ENCODE measurements at regions not wholly inside any gene's neighbourhood (a gene's known extent, or its start where the extent isn't known, plus 50 kb on each side); places are given as distances from the start of the nearest gene placed in this dataset.

DNA sequence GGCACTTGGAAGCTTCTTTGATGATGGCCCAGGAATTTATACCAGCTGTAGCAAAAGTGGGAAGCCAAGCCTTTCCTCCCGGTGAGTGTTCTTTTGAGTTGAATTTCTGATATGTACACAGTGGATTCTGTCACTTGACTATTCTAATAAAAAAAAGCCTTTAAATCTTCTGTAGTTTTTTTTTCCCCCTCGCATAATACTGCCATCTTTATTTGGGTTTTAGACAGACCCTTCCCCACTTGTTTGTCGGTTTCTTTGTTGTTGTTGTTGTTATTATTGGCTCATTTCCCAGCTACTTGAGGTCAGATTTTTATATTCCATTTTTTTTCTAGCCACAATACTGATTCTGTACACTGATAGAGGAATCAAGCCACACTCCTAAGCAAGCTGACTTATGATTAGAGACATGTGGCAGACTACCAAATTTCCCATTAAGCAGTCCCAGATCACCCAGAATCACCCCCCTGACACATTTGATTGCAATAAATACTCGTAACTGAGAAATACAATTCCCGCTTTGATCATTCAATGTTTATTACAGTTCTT is 122.4 kb upstream of the IL12A start:
- intact Hi-C loops (cut with DNase I), result no loop called here
- H3K9ac ChIP-seq (ENCODE audit: low read depth in 2 of 2, low read length in 2 of 2), result no peak overlapping the region
- TF ChIP-seq, protein P1, sequence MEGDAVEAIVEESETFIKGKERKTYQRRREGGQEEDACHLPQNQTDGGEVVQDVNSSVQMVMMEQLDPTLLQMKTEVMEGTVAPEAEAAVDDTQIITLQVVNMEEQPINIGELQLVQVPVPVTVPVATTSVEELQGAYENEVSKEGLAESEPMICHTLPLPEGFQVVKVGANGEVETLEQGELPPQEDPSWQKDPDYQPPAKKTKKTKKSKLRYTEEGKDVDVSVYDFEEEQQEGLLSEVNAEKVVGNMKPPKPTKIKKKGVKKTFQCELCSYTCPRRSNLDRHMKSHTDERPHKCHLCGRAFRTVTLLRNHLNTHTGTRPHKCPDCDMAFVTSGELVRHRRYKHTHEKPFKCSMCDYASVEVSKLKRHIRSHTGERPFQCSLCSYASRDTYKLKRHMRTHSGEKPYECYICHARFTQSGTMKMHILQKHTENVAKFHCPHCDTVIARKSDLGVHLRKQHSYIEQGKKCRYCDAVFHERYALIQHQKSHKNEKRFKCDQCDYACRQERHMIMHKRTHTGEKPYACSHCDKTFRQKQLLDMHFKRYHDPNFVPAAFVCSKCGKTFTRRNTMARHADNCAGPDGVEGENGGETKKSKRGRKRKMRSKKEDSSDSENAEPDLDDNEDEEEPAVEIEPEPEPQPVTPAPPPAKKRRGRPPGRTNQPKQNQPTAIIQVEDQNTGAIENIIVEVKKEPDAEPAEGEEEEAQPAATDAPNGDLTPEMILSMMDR (IDR thresholded peaks at IDR 0.05), result no peak
- H3K4me3 ChIP-seq, result no peak overlapping the region
- H3K36me3 ChIP-seq, result no peaks in the 10 kb centered on the region
- H3K27ac ChIP-seq, result no peak overlapping the region
- no peaks in the 10 kb centered on the region for H3K9me3 ChIP-seq
- DNase-seq, result no peak
- no peaks in the 10 kb centered on the region for H3K4me1 ChIP-seq
- no peaks in the 10 kb centered on the region for H3K27me3 ChIP-seq

DNA sequence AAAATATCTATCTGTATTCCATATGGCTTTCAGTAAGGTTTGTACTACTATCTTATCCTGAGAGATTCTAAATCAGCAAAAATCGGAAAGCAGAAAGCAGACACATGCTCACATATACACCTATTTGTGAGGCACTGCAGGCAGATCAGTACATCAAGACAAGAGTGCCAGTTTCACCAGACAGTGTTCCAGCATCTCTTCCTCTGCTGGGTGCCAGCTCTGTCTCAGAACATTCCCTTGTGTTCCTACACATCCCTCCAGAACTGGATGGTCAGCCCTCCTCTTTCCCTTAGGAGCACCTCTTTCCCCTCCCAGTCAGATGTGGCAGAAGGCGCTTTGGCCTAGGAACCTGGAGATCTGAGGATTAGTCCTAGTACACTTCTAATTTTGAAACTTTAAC is 121.3 kb upstream of the IL12A start:
- H3K9me3 ChIP-seq, result no peaks in the 10 kb centered on the region
- no peaks in the 10 kb centered on the region for H3K27me3 ChIP-seq
- no peak overlapping the region for H3K4me3 ChIP-seq
- H3K4me1 ChIP-seq, result no peaks in the 10 kb centered on the region
- DNase-seq, result no peak
- TF ChIP-seq, protein P1 (IDR thresholded peaks at IDR 0.05), result no peak
- no peaks in the 10 kb centered on the region for H3K36me3 ChIP-seq
- no peak overlapping the region for H3K27ac ChIP-seq
- H3K9ac ChIP-seq (ENCODE audit: low read depth in 2 of 2, low read length in 2 of 2), result no peak overlapping the region
- intact Hi-C loops (cut with DNase I), result no loop called here

DNA sequence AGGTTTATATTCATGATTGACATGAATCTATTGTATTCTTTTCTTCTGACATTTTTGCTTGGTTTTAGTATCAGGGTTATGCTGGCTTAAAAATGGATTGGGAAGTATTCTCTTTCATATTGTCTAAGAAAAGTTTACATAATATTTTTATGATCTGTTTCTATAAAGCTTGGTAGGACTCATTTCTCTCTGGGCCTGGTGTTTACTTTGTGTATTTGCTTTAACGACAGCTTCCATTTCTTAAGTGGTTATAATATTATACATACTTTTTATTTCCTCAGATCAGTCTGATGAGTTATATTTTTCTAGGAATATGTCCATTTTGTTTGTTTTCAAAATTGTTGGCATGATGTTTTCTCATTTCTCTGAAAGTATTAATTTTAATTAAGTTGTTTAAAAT is 117.9 kb upstream of the IL12A start:
- intact Hi-C loops (cut with DNase I), result no loop called here
- Histone ChIP-seq H3K27ac (no peak overlapping the region), H3K27me3 (no peaks in the 10 kb centered on the region), H3K36me3 (no peaks in the 10 kb centered on the region), H3K4me3 (no peak overlapping the region), H3K4me1 (no peaks in the 10 kb centered on the region), H3K9ac (ENCODE audit: low read depth in 2 of 2, low read length in 2 of 2) (no peak overlapping the region), H3K9me3 (no peaks in the 10 kb centered on the region)
- no peak for DNase-seq
- TF ChIP-seq, protein P1 (IDR thresholded peaks at IDR 0.05), result no peak

DNA sequence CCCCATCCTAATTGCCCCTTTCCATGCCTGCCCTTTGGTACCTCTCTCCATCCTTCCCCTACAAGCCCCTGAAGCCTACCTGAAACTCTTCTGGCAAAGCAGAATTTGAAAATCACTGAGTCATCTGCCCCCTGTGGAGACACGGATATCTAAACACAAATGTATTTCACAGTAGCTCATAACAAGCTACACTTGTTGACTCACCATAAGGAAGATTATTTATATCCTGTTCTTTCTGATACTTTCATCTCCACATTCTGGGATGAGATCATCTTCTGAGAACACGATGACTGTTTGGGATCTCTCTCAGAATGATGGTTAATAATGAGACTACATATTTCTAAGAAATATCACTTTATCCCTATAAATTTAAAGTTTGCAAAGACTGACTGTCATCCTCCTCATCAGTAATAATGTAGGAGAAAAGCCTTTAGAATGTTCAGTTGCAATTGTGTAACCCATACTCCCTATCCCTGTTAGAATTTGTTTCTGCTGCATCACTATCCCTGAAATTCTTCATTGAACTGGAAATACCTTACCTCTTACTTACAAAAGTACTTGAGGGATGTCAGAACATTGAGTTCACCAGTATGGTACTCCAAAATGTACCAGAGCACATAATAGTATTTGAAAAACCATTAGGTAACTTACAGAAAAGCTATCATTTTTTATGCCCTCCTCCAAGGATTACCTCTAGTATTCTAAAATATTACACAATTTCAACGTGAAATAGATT is 116.1 kb upstream of the IL12A start:
- Histone ChIP-seq H3K4me3 (no peak overlapping the region), H3K27me3 (no peaks in the 10 kb centered on the region), H3K9me3 (no peaks in the 10 kb centered on the region), H3K9ac (ENCODE audit: low read depth in 2 of 2, low read length in 2 of 2) (no peak overlapping the region), H3K36me3 (no peaks in the 10 kb centered on the region), H3K27ac (no peak overlapping the region), H3K4me1 (no peaks in the 10 kb centered on the region)
- intact Hi-C loops (cut with DNase I), result no loop called here
- DNase-seq, result no peak
- TF ChIP-seq, protein P1 (IDR thresholded peaks at IDR 0.05), result no peak

DNA sequence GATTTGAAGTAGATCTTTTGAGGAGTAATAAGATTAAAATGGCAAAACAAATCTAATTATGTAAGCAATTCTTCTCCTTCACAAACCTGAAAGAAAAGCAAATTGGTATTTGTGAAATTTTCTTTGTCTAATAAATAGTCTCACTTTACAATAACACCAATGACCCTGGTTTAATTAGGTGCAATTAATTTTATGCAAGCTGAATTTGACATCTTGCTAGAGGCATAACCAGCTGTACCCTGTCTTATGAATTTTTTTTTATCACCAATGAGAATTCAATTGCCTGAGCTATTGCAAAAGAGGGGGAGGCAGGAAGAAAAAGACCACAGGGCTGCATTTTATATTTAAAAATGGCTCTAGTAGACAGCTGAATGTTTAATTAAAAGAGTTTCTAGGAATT is 113.5 kb upstream of the IL12A start:
- Histone ChIP-seq H3K9ac (ENCODE audit: low read depth in 2 of 2, low read length in 2 of 2) (no peak overlapping the region), H3K27me3 (no peaks in the 10 kb centered on the region), H3K4me3 (no peak overlapping the region), H3K4me1 (no peaks in the 10 kb centered on the region), H3K27ac (no peak overlapping the region), H3K9me3 (no peaks in the 10 kb centered on the region), H3K36me3 (no peaks in the 10 kb centered on the region)
- intact Hi-C loops (cut with DNase I), result no loop called here
- TF ChIP-seq, protein P1 (IDR thresholded peaks at IDR 0.05), result no peak
- no peak for DNase-seq

All from colonic mucosa (tissue), 4 donors.